NCI-H2227 (cell line): ENCODE measurements at regions not wholly inside any gene's neighbourhood (a gene's known extent, or its start where the extent isn't known, plus 50 kb on each side); places are given as distances from the start of the nearest gene placed in this dataset.

Source experiments
- DNase-seq: peaks from one replicate; lab custom pipeline; 2025; ENCODE audit not compliant: unreplicated experiment; lab: John Stamatoyannopoulos, UW

GRCh38 chr3:40979962-40980361, 219.3 kb upstream of the CTNNB1 start:
- no peak for DNase-seq

DNA sequence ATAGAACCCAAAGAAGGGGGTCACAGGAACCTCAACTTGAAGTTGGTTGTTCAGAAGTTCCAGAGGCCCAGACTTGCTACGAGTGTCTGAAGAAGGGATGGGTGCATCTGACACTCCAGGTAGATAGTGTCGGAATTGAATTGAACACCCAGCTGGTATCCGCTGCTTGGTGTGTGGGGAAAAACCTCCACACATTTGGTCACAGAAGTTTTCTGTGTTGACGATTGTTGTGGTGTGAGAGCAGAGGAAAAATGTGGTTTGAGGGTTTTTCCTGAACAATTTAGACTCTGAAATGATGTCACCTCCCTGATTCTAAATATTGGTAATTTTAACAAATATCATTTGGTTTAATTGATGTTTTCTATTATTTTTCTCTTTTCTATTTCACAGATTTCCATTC, 218.8 kb upstream of the CTNNB1 start:
- DNase-seq, result no peak

DNA sequence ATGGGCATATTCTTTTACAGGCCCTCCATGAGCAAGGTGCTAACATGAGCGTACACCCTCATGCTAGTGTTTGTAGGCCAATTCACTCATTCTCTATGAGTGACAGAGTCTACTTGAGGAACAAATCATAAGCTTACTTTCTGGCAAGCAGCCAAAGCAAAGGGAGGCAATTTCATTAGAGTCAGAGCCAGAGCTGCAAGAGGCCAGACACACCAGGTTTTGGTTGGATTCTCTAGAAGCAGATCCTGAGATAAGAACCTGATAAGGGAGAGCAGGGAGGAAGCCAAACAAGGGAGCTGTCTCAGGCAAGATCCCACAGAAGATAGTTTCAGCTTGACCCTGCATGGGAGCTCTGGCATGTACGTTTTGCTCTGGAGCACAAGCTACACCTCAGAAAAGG, 214.1 kb upstream of the CTNNB1 start:
- peak; percentile 36 for DNase-seq

DNA sequence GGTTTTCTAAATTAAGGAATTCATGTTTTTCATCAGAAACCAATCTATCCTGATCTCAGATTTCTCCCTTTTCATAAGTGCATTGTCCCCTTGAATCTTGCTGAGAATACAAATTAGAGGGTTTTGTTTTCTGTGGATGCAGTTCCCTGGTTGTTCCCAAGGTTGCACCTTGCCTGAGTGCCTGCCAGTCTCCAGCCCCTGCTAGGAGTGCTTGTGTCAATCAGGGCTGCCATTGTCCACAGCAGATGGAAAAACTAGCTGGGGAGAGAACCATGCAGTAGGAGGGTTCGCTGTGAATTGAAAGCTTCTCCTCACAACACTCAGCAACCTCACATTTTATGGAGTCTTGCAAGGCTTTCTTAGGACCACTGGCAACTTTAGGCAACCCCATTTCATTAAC, 210.8 kb upstream of the CTNNB1 start:
- no peak for DNase-seq

DNA sequence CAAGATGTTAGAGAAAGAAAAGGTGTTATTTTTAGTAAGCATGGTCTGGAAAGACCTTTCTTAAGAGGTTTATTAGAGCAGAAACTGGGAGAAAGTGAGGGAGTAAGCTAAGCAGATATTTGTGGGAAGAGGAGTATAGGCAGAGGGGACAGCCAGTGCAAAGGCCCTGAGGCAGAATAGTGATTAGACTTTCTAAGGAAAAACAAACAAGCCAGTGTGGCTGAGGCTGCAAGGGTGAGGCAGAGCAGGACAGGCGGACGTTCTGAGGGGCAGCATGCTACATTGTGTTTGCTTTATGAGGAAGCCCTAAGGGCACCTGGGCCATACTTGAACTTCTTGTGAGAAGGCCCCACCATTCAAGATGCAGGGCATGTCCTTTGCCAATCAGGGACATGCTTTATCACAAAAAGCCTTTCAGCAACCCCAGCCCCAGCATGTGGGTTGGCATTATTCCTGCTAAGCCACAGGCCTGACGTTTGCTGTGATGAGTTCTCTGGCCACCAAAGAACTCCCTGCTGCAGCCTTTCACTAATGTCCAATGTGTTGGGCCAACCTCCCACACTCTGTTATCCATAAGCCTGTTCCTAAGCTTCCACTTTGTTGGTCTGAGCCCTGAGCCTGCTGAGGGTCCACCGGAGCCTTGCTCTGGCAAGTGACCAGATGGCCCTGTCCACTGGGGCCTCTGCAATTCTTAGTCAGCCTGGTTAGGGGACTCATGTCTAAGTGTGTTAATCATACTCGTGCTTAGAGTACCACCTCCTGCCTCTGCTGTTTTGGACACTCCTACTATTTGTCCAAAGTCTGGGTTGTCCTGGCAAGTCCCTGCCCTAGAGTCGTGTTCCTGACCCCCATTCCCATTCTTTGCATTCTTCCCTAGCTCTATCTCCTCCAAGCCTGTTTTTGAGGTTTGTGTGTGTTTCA, 209.9 kb upstream of the CTNNB1 start:
- DNase-seq, result no peak

- no peak for DNase-seq
Observed at GRCh38 chr3:40990062-40990456, 209.2 kb upstream of the CTNNB1 start.

- DNase-seq, result no peak
Observed at GRCh38 chr3:40992023-40992422, 207.3 kb upstream of the CTNNB1 start.

- no peak for DNase-seq
Observed at GRCh38 chr3:40994611-40995010, 204.7 kb upstream of the CTNNB1 start.

DNA sequence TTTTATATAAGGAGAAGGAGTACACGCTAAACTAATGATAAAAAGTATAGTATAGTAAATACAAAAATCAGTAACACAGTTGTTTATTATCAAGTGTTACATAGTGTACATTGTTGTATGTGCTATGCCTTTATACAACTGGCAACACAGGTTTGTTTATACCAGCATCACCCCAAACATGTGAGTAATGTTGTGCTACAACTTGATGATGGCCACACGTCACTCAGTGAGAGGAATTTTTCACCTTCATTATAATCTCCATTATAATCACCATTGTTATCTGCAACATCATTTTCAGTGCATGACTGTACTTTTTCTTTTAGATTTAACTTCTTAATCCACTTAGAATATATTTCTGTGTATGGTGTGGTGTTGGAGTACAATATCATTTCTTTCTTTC, 204.0 kb upstream of the CTNNB1 start:
- DNase-seq, result no peak

- DNase-seq, result no peak
Observed at GRCh38 chr3:40996382-40996781, 202.9 kb upstream of the CTNNB1 start.

DNA sequence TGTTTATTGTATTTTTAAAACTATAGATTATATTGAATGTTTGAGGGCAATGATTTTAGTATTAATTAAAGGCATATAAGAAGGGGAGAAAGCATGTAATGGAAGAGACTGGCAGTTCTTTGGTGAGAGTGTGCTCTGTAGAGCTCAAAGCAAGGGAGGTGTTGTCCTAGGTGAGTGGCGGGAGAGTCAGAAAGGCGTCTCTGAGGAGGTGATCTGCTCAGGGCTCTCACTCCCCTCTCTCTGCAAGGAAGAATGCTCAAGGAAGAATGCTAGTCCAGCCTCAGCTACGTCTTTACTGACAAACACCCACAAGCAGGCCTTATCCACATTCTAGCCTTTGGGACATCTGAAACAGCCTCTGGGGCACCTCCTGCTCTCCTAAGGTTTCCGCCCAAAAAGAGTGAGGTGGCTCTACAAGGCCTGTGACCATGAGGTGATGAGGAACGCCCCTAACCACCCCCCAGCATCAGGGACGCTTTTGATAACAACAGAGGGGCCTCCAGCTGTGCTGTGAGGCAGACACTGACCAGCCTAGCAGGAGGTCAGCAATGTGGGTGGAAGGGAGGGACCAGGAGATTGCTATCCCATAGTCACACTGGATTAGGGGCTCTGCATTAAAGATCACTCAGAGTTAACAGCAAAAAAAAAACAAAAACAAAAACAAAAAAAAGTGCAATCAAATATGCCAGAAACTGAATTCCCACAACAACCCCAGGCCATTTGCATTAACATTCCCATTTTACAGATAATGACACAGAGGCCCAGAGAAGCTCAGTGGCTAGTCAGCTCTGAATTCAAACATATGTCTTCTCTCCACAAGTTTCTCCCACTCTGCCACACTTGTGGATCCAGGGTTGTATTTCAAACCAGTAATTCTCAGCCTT, 202.2 kb upstream of the CTNNB1 start:
- DNase-seq, result no peak

GRCh38 chr3:40997711-40998519, 201.4 kb upstream of the CTNNB1 start:
- no peak for DNase-seq

GRCh38 chr3:40999682-41000081, 199.6 kb upstream of the CTNNB1 start:
- no peak for DNase-seq

DNA sequence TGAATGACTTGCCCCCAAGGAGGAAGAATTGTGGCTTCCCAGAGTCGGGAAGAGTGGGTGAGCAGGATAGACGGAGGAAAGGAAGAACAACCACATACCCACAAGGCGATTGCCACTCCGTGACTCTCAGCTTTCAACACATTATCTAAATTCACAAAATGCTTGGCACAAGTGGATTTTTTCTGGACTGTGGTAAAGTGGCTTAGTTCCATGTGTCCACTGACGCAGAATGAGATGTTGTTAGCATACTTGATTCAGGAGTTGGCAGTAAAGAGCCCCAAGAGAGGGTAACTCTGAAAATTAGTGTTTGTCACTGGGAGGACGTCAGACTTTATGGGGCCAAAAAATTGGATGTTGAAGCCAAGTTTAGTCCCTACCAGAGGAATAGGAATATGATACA, 198.8 kb upstream of the CTNNB1 start:
- no peak for DNase-seq

DNA sequence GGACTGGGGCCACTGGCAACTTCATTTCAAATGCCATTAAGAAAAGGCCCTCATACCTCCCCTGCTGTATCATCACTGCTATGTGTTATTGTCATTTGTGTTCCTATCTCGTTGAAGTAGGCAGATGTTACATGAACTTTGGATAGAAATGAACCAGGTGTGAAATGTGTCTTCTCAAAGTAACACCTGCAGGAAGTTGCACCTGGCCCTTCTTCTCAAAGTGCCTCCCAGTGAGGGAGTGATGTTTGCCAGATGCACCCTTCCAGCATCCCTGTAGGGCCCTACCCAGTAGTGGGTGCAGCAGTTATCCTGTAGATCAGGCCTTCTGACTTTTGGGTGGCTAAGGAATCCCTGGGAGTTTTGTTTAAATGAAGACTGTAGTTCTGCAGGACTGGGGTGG, 197.7 kb upstream of the CTNNB1 start:
- DNase-seq, result no peak

DNA sequence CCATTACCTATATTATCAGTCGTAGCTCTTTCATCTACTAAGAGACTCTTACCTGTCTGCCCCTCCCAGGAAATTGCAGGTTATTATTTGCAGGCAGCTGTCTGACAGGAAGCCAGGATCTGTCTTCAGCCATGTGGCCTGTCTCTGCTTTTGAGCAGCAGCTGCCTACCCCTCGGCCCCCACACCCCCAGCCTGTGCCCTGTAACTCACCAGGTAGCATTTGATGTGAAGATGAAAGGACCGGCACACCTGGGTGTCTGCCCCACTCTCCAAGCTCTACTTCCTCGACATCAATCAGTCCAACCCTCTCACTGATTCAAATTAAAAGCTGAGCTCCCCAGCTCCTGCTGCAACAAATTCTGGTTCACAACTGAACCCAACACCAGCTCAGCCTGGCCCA, 197.2 kb upstream of the CTNNB1 start:
- DNase-seq, result no peak

GRCh38 chr3:41007399-41007798, 191.9 kb upstream of the CTNNB1 start:
- no peak for DNase-seq

- DNase-seq, result no peak
Observed at GRCh38 chr3:41011854-41012253, 187.5 kb upstream of the CTNNB1 start.

- DNase-seq, result no peak
Observed at GRCh38 chr3:41018855-41019254, 180.4 kb upstream of the CTNNB1 start.

DNA sequence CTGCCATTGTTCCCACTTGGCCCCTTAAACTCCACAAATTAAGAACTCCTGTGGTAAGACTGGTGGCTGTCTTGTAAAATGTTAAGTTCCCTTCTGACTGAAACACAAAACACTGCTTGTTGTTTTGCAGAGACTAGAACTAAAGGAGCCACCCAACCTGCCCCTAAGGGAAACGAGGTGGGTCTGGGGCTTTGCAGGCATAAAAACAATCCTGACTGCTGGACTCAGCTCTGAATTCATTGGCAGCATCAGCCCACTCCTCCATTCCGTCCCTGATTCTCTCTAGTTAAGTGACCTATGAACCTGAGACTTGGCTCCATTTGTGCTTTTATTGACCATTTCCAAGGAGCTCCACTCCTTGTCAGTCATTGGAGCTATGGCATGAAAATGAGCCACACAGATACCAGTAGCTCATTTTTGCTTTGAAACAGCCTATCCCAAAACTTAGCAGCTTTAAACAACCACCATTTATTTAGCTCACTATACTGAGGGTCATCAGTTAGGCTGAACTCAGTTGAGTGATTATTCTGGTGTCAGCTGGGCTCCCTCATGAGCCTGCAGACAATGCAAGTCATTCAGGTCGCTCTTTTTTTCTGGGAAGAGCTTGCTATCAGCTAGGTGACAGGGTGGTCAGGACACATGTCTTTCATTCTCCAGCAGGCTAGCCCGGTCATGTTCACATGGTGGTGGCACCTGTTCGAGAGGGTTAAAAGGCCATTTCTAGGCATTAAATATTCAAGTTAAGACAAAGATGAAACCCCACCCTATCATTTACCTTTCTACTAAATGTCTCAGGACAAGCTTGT, 175.1 kb upstream of the CTNNB1 start:
- no peak for DNase-seq
